OCI-M2 (cell line): ENCODE measurements at regions not wholly inside any gene's neighbourhood (a gene's known extent, or its start where the extent isn't known, plus 50 kb on each side); places are given as distances from the start of the nearest gene placed in this dataset.

Experiments used
- DNase-seq: peaks from one replicate; lab custom pipeline; 2025; ENCODE audit not compliant: unreplicated experiment; lab: John Stamatoyannopoulos, UW

DNA sequence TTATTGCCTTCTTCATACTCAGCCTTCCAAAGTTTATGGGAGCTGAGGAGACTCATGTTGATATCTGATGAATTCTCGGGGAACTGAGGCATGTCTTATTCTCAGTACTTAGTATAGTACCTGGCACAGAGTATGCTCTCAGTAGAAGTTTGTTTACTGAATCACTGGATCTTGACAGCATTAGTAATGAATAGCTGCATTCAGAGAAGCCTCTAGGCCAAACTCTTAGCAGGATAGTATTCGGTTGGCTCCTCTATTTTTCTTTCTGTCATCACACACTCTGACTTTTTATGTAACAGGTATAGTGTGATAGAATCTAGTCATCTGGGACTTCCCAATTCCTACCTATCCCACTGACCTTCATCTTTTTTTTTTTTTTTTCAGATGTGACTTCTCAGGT, 566.4 kb upstream of the MAN1A1 start:
- no peak for DNase-seq

DNA sequence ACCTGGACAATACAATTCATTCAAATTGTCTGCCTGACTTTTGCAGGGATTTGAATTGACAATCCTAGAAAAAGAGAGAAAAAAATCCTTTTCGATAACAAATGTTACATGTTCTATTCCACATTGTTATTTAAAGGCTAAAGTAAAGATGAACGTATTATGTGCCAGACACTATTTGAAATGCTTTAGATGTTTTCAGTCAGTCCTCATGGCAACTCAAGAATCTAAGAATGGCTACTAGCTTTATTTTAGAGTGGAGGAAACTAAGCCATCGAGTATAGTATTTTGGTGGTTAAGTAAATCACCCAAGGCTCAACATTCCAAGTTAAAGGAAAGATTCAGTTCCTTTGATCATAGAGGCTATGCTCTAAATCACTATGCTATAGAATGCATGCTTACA, 558.6 kb upstream of the MAN1A1 start:
- DNase-seq: no peak

DNA sequence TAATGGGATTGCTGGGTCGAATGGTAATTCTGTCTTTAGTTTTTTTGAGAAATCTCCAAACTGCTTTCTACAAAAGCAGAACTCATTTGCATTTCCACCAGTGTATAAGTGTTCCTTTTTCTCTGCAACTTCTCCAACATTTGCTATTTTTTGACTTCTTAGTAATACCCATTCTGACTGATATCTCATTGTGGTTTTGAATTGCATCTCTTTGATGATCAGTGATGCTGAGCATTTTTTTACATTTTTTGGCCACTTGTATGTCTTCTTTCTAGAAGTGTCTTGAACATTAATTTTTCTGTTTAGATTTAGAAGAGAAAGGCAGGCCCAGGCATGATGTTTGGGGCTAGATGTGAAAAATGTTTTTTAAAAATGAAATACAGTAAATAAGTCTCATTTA, 553.1 kb upstream of the MAN1A1 start:
- no peak for DNase-seq

DNA sequence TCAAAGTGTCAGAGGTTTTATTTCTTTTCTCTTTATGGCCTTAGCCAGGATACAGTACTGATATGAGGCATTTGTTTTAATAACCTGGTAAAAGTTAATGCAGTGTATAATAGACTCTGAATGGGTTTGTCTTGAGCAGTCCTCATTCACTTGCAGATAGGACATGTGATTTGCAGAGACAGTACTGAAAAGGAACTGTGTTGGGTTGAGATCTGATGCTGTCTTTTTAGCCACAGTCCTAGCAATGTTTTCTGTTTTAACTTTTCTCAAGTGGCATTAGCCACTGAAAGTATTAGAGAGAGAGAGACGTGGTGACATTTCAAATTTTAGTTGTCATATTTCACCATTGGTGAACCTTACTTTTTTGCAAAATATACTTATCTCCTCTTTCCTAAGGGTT, 547.2 kb upstream of the MAN1A1 start:
- DNase-seq: no peak

DNA sequence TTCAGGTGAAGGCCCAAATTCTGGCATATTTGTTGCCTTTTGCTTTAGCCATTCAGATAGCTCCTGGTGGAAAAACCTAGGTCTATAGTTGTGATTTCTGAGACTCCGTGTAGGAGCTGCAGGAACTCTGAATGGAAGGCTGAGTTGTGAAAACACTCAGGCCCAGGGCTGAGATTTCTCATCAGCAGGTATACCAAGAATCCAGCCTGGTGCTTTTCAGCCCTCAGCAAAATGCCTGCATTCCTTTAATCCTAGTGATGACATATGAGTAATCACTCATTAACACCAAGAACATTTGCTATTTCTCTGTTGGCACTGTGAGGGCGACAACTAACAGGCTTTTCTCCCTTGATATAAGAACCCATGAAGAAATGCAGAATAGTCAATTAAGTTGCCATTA, 546.1 kb upstream of the MAN1A1 start:
- no peak for DNase-seq

DNA sequence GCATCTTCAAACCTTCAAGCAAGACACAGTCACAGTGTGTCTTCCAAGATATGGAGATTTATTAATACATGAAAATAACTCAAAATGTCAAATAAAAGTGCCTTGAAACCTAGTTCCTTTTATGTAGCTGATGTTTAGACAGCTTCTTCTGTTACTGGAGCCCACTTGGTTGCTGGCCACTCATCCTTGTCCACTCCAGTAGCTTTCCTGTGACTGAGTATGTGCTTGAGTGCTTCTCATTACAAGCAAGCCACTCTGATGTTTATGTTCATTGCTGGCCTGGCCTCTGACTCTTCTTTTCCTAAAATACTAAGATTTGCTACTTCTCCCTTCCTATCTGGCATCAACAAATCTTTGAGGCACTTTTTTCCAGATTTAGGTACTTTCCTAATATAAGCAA, 545.2 kb upstream of the MAN1A1 start:
- no peak for DNase-seq

DNA sequence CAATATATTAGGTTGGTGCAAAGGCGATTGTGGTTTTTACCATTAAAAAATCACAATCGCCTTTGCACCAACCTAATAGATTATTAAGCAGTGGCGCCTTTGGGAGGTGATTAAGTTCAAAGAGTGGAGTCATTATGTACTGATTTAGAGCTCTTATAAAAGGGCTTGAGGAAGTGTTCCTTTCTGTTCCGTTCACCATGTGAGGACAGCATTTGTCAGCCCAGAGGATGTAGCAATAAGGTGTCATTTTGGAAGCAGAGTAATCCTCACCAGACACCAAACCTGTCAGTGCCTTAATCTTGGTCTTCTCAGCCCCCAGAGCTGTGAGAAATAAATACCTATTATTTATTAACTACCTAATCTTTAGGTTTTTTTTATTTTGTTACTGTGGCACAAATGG, 542.1 kb upstream of the MAN1A1 start:
- DNase-seq: no peak

DNA sequence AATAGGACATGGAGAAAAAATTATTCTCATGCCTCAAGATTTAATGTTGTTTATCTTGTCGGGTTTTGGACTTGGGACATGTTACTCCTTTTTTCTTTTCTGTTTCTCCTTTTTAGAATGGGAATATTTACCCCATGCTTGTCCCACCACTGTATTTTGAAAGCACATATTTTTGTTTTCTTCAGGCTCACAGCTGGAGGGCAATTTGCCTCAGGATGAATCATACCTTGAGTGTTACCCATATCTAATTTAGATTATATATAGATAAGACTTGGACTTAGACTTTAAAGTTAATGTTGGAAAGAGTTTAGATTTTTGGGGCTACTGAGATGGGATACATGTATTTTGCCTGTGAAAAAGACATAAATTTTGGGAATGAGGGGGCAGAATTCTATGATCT, 541.6 kb upstream of the MAN1A1 start:
- DNase-seq: no peak

DNA sequence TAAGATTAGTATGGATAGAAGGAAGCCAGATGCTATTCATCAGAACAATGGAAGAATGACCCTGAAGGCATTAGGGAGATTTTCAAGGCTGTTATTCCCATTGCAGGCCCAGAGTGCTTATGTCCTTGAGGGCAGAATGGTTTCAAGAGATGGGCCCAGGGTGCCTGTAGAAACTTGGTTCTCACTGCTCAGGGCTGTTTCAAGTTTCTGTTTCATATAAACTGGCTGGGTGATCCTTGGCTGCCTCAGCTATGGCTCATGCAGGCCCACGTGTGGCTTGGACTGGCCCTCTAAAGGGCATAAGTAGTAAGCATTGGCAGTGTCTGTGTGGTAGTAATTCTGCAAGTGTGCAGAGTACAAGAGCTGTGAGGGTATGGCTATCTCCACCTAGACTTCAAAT, 540.9 kb upstream of the MAN1A1 start:
- DNase-seq: no peak

DNA sequence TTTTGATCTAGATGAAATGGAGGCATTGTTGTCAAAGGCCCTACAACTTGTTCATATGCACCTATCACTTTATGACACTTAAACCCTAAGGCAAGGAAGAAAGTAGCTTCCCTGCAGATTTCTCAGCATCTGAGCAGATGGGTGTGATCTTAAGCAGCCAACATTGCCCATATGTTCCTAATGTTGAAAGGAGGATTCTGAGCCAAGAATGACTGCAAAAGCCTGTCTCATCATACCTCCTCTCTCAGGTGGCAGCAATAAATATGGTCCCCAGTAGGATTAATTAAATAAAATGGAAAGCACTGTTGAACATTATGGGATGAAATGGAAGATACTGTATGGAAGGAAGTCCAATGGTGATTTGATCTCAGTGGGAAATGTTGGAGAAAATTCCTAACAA, 538.1 kb upstream of the MAN1A1 start:
- no peak for DNase-seq

DNA sequence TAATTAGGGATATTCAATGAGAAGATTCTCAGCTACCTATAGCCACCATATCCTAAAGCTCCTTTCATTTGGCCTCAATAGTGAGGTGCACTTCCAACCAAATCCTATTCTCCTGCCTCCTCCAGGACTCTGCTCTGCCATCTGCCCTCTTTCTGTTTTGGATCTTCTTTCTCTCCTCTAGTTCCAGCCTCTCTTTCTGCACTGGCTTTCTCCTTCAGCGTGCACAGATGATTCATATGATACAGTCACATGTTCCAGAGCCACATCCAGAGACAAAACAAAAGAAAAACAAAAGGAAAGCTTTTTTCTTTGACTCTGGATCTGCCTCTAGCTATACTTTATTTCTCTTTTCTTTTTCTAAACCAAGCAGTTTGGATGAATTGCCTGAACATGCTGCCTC, 531.9 kb upstream of the MAN1A1 start:
- no peak for DNase-seq

DNA sequence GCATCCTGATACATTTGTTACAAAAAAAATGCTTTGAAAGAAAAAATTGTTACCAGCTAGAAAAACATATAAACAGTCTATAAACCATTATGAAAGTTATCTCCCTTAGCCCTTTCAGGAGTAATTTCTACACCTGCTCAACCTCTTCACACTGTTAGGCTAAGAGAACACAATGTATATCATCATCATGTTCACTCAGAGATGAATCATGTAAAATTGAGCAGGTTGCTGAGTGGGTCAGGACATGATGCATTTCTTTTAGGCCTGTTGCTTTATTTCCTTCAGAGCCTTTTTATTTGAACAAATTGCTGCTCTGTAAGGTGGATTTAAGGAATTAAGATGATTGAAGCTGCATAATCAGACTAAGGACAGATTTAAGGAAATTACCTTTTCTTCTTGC, 531.3 kb upstream of the MAN1A1 start:
- no peak for DNase-seq

DNA sequence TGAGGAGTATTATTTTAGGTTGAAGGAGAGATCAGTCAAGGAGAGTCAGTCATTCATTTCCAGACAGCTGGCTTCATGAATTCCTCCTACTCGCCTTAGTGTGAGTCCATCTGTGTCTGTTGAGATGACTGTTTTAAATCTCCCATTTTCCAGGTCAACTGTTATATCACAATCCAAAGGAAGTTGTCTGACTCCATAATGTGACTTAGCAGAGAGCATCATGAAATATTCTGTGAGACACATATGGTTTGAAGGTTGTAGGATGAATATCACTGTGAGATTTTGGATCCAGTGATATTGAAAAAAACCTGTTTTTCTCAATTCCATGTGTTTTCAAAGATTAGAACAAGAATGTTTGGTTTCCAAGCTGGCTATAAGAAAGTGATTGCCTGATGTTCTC, 530.2 kb upstream of the MAN1A1 start:
- no peak for DNase-seq

DNA sequence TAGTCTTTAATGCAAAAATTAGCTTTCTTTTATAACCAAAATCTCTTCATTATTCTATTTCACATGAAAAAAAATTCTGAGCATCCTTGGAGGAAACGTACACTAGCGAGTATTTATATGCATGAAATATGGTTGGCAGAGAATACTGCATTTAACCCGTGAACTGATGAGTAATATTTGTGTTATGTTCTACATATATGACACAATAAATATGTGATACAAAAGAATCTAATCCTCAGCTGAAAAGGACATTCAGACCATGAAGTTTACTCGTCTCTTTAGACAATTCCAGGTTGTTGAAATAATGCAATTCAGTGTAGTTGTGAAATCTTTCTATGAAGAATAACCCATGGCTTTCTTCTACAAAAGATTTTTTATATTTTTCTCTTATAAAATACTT, 524.8 kb upstream of the MAN1A1 start:
- DNase-seq: no peak

DNA sequence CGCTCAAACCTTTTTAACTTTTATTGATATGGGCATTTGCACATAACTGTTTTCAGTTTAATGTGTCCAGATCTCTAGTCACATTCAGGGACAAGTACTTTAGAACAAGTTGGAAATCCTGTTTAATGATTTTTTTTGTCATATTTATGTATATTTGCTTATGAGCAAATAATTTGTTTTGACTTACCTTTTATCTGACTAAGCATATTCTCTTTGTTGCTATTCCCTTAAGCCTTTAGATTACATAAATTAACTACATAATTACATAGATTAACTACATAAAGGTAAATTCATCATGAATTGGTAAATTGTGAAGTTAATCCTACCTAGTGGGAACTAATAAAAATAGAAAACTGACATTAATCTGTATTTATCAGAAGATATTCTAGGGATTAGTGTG, 523.5 kb upstream of the MAN1A1 start:
- no peak for DNase-seq

DNA sequence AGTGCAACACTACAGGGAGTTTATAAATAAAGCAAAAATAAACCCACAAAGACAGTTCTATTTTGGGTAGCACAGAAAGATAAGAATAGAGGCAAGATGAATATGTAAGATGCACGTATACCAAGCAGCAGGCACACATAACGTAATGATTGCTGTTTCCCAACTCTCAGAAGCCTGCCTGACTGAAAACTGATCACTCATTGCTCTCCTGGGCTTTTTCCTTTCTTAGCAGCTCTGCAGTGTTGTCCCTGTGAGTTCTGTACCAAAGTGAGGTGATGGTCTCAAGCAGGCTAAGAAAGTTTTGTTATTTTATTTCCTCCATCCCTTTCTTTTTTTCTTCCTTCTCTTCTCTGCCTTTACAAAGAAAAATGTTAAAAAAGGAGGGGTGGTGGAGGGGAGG, 522.0 kb upstream of the MAN1A1 start:
- no peak for DNase-seq

DNA sequence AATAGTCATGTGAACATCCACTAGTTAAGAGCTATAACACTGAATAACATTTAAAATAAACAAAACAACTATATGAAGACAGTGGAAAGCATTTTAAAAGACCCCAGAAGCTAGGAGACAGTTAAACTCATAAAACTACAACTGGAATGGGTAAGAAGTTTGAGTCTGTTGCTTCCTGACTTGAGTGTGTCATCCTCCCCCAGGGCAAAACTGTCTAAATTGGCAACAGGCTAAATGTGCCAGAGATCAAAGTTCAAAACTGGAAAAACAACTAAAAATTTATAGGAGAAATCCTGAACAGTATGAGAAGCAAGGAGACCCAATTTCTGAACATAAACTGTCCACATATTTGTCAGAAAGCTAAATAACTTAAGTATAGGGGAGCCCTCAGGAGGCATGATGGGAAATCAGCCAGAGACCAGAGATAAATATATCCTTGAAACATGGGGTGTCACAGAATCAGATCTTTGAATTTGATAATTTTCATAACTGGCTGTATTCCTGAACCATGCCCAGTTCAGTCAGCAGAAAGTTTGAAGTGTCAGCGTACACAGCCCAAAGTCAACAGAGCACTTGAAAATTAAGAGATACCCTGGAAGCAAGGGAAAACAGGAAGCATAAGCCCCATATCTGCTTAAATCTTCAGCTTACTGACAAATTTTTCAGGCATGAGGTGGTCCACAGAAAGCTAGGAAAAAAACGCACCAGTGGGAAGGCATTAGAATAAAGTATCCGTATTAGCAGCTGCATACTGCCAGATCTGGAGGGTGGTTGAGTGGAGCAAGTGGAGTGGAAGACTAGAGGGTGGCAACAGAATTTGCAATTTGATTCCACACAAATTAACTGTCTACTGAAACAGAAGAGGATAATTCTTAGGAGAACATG, 516.1 kb upstream of the MAN1A1 start:
- no peak for DNase-seq

DNA sequence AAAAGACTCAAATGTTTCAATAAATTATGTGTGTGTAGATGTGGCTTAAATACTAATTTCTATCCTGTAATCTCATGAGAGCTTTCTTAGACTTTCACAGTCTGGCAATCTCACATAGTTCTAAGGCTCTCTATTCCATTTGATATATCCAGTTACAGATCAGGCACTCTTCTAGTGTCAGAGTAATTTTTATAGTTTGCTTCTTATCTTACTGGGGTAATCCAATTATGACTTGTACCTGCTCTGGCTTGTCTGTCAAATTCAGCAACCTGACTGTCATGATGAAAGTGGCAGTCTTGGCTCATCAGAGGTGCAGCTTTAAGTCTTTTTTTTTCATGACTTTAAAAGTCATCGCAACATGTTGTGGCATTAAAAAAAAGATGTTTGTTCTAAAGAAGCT, 513.2 kb upstream of the MAN1A1 start:
- no peak for DNase-seq

DNA sequence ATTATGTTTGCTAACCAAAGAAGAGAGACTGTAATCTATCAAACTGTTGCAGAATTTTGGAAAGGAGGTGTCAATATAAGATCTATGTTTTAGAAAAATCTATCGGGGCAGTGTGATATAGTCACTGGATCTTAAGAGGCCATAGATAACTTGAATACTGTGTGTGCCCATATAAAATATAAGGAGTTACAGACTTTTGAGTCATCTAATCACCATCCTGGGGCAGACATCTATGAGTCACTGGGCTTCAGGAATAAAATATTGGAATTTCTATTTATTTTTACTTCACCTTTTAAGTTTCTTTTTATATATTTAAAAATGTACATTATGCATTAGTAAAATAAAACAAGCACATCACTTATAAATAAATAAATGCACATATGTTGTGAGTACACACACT, 509.3 kb upstream of the MAN1A1 start:
- no peak for DNase-seq

DNA sequence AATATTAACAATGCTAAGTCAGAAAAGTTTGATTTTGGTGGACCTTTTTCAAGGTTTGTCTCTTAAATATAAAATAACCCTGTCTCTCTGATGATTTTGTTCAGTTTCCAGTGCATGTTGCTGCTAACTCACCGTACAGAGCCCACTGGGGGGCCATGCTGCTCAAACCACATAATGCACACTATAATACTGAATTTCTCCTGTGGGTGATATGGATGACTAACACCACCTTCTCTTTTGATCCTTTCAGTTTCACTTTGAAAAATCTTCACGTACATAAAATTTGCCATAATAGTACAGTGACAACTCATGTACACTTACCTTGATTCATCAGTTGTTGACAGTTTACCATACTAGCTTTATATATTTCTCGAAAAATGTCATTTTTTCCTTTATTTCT, 506.6 kb upstream of the MAN1A1 start:
- no peak for DNase-seq

DNA sequence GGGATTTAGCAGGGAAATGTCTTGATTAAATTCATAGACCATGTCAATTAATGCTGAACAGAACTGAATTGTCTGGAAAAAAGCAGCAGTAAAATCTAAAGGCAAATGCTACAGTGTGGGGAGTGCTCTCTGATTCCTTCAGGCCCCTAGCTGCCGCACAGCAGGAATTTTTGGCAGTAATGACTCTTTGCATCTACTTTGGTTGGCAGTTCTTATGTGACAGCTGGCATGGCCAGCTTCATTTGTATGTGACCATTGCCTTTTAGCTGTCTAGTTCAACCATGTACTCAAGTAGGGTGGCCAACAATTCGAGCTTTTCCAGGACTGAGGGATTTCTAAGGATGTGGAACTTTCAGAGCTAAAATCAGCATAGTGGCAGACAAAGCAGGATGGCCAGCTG, 499.1 kb upstream of the MAN1A1 start:
- DNase-seq: no peak

DNA sequence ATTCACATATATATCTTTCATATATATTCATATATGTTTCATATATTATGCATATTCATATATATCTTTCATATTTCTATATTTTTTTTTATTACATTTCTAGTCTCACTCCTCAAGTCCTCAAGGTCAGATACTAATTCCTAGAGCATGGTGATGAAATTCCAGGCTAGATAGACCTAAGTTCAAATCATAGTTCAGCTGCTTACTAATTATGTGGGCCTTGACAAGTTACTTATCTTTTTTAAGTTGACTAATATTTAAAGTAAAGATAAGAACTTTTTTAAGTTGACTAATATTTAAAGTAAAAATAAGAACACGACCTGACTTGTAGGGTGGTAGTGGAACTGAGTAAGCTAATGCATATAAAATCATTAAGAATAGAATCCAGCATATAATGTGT, 495.6 kb upstream of the MAN1A1 start:
- no peak for DNase-seq

DNA sequence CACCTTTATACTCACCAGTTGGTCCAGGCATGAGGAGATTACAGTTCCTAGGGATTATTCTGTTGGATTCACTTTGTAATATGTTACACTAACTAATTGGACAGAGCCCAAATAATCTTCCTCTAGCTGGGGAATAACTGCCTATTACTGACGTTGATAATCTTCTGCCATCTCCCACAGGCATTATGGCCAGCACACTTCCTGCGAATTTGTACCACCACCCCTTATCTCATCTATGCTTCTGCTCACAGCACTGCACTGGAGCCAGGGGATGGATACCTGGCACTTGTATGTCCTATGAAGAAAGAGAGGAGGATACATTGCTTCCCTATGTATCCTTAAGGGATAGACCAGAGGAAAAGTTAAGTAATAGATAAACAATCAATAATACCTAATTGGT, 494.8 kb upstream of the MAN1A1 start:
- no peak for DNase-seq
